GM23338 (cell line): ENCODE measurements at regions not wholly inside any gene's neighbourhood (a gene's known extent, or its start where the extent isn't known, plus 50 kb on each side); places are given as distances from the start of the nearest gene placed in this dataset.

Source experiments
- ATAC-seq: fragments of 200-7000 bp; cut with Tn5 transposase; 3 replicates; pipeline ENCODE4 v1.9.1; 2020
- DNase-seq: peaks from one replicate; pipeline ENCODE4 v3.0.0-alpha.2; 2015; ENCODE audit warnings: low spot score
- H2AFZ ChIP-seq: fragments of 200-600 bp; sonication (generic); 2 replicates; pipeline ENCODE4 v1.8.0; 2016; ENCODE audit warnings: antibody characterized with exemption, mild to moderate bottlenecking, moderate library complexity
- H3F3A ChIP-seq: fragments of 200-600 bp; sonication (generic); replicated peaks from 2 replicates; pipeline ENCODE4 v1.8.0; 2017; ENCODE audit warnings: antibody characterized with exemption, mixed run types, low read depth
- H3K27ac ChIP-seq: fragments of 200-600 bp; sonication (generic); 2 replicates; pipeline ENCODE4 v1.6.1; 2016; ENCODE audit warnings: low read depth
- H3K27me3 ChIP-seq: fragments of 200-600 bp; sonication (generic); 2 replicates; pipeline ENCODE4 v1.8.0; 2016; ENCODE audit warnings: mild to moderate bottlenecking, mixed run types, moderate library complexity; ENCODE audit not compliant: insufficient read depth
- H3K36me3 ChIP-seq: fragments of 200-600 bp; sonication (generic); 2 replicates; pipeline ENCODE4 v1.8.0; 2016; ENCODE audit warnings: mild to moderate bottlenecking; ENCODE audit not compliant: insufficient read depth
- H3K4me1 ChIP-seq: fragments of 200-600 bp; sonication (generic); 2 replicates; pipeline ENCODE4 v1.8.0; 2016; ENCODE audit warnings: mild to moderate bottlenecking, moderate library complexity; ENCODE audit not compliant: insufficient read depth
- H3K4me2 ChIP-seq: fragments of 200-600 bp; sonication (generic); 2 replicates; pipeline ENCODE4 v1.7.1; 2017; ENCODE audit warnings: mixed run types
- H3K4me3 ChIP-seq: fragments of 200-600 bp; sonication (generic); 2 replicates; pipeline ENCODE4 v1.6.1; 2016; ENCODE audit warnings: mixed run types
- H3K79me2 ChIP-seq: fragments of 200-600 bp; sonication (generic); replicated peaks from 2 replicates; pipeline ENCODE4 v1.8.0; 2017; ENCODE audit warnings: mild to moderate bottlenecking; ENCODE audit not compliant: insufficient read depth
- H3K9me2 ChIP-seq: fragments of 200-600 bp; sonication (generic); 2 replicates; pipeline ENCODE4 v1.8.0; 2017; ENCODE audit not compliant: insufficient read depth
- H4K20me1 ChIP-seq: fragments of 200-600 bp; sonication (generic); replicated peaks from 2 replicates; pipeline ENCODE4 v1.8.0; 2017; ENCODE audit warnings: mild to moderate bottlenecking; ENCODE audit not compliant: insufficient read depth
- H3K27ac Mint-ChIP-seq: 2 replicates; pipeline ENCODE4 v1.8.0; 2020; ENCODE audit warnings: inconsistent platforms, mild to moderate bottlenecking, moderate library complexity, mixed read lengths
- H3K27me3 Mint-ChIP-seq: 3 replicates; pipeline ENCODE4 v1.8.0; 2022; ENCODE audit warnings: low read depth, mild to moderate bottlenecking, moderate library complexity, mixed read lengths, inconsistent platforms; ENCODE audit not compliant: insufficient read depth, poor library complexity
- H3K36me3 Mint-ChIP-seq: 3 replicates; pipeline ENCODE4 v1.8.0; 2021; ENCODE audit warnings: low read depth, mild to moderate bottlenecking, inconsistent platforms, moderate library complexity, mixed read lengths
- H3K4me1 Mint-ChIP-seq: 3 replicates; pipeline ENCODE4 v1.8.0; 2020; ENCODE audit warnings: mild to moderate bottlenecking, inconsistent platforms, mixed read lengths
- H3K4me3 Mint-ChIP-seq: 3 replicates; pipeline ENCODE4 v1.8.0; 2021; ENCODE audit warnings: moderate library complexity, mild to moderate bottlenecking, inconsistent platforms, mixed read lengths
- H3K9me3 Mint-ChIP-seq: 3 replicates; pipeline ENCODE4 v1.8.0; 2020; ENCODE audit warnings: moderate library complexity, mild to moderate bottlenecking, inconsistent platforms, mixed read lengths
- EZH2 ChIP-seq: fragments of 200-600 bp; sonication (generic); IDR thresholded peaks from one replicate; pipeline ENCODE4 v1.8.0; 2017; ENCODE audit warnings: antibody characterized with exemption, mild to moderate bottlenecking, low read depth; ENCODE audit not compliant: unreplicated experiment
- EZH2phosphoT487 ChIP-seq: fragments of 200-600 bp; sonication (generic); IDR thresholded peaks from one replicate; pipeline ENCODE4 v1.8.1; 2018; ENCODE audit warnings: antibody characterized with exemption; ENCODE audit not compliant: unreplicated experiment
- JUNB ChIP-seq: IDR thresholded peaks from one replicate; pipeline ENCODE4 v1.6.1; 2016; ENCODE audit warnings: antibody characterized with exemption; ENCODE audit not compliant: unreplicated experiment
- POLR2AphosphoS5 ChIP-seq: IDR thresholded peaks from 2 replicates; pipeline ENCODE4 v1.6.1; 2016; ENCODE audit warnings: antibody characterized with exemption, low read depth
- ZNF114 ChIP-seq: fragments of 250-450 bp; sonication (Bioruptor Pico); IDR thresholded peaks from 2 replicates; pipeline ENCODE4 v1.5.0; 2020; ENCODE audit warnings: mild to moderate bottlenecking, moderate library complexity
- TF ChIP-seq, protein P1 (sequence below): fragments of 250-450 bp; sonication (Bioruptor Pico); IDR thresholded peaks from 2 replicates; pipeline ENCODE4 v1.5.0; 2020; ENCODE audit warnings: mild to moderate bottlenecking, moderate library complexity
- TF ChIP-seq, protein P2 (sequence below): IDR thresholded peaks from one replicate; pipeline ENCODE4 v1.6.1; 2018; ENCODE audit warnings: antibody characterized with exemption; ENCODE audit not compliant: unreplicated experiment
- TF ChIP-seq, protein P3 (sequence below), 2 experiments: fragments of 200-600 bp in 1 of 2; sonication (generic) in 1 of 2; conservative IDR thresholded peaks; 2 replicates each; pipeline versions ENCODE4 v1.5.1 to v1.6.1; 2016 to 2017; ENCODE audit warnings: antibody characterized with exemption in 2 of 2, low read depth in 2 of 2, mild to moderate bottlenecking in 2 of 2, moderate library complexity in 1 of 2
- TF ChIP-seq, protein P4 (sequence below): IDR thresholded peaks from 2 replicates; pipeline ENCODE4 v1.6.1; 2016; ENCODE audit warnings: antibody characterized with exemption

DNA sequence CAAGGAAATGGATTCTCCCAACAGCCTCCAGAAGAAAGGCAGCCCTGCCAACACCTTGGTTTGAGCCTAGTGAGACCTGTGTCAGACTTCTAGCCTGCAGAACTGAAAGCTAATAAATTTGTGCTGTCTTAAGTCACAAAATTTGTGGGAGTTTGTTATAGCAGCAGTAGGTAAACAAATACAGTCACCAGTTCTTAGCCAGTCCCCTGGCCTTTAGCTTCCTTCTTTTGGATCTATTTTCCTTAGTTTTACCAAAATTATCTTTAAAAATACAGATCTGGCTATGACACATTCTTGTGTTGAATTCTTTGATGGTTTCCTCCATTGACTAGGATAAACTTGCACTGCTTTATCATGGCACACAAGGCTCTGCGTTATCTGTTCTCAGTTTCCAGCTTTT, 697.9 kb upstream of the FANCL start:
- ATAC-seq: no peak
- no peaks in the 10 kb centered on the region for H3K27me3 Mint-ChIP-seq

DNA sequence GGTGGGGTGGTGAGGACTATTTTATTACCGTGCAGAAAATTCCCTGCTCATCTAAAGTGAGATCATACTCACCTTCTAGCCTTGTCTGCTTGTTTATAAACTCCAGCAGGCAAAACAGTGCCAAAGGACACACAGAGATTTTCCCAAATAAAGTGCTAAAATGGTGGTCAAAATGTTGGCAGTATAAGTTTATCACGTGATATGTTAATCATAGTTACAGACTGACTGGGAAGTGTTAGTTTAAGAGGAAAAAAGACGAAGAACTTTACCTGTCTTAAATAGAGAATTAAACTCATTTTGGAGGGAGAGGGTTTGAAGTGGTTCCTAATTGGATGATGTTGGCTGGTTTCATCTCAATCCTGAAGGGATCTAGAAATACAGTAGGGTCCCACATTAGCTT, 691.7 kb upstream of the FANCL start:
- H3K27ac Mint-ChIP-seq: no peak overlapping the region
- no peak for TF ChIP-seq EZH2phosphoT487
- no peak for TF ChIP-seq EZH2
- TF ChIP-seq POLR2AphosphoS5: no peak
- TF ChIP-seq, protein P1, sequence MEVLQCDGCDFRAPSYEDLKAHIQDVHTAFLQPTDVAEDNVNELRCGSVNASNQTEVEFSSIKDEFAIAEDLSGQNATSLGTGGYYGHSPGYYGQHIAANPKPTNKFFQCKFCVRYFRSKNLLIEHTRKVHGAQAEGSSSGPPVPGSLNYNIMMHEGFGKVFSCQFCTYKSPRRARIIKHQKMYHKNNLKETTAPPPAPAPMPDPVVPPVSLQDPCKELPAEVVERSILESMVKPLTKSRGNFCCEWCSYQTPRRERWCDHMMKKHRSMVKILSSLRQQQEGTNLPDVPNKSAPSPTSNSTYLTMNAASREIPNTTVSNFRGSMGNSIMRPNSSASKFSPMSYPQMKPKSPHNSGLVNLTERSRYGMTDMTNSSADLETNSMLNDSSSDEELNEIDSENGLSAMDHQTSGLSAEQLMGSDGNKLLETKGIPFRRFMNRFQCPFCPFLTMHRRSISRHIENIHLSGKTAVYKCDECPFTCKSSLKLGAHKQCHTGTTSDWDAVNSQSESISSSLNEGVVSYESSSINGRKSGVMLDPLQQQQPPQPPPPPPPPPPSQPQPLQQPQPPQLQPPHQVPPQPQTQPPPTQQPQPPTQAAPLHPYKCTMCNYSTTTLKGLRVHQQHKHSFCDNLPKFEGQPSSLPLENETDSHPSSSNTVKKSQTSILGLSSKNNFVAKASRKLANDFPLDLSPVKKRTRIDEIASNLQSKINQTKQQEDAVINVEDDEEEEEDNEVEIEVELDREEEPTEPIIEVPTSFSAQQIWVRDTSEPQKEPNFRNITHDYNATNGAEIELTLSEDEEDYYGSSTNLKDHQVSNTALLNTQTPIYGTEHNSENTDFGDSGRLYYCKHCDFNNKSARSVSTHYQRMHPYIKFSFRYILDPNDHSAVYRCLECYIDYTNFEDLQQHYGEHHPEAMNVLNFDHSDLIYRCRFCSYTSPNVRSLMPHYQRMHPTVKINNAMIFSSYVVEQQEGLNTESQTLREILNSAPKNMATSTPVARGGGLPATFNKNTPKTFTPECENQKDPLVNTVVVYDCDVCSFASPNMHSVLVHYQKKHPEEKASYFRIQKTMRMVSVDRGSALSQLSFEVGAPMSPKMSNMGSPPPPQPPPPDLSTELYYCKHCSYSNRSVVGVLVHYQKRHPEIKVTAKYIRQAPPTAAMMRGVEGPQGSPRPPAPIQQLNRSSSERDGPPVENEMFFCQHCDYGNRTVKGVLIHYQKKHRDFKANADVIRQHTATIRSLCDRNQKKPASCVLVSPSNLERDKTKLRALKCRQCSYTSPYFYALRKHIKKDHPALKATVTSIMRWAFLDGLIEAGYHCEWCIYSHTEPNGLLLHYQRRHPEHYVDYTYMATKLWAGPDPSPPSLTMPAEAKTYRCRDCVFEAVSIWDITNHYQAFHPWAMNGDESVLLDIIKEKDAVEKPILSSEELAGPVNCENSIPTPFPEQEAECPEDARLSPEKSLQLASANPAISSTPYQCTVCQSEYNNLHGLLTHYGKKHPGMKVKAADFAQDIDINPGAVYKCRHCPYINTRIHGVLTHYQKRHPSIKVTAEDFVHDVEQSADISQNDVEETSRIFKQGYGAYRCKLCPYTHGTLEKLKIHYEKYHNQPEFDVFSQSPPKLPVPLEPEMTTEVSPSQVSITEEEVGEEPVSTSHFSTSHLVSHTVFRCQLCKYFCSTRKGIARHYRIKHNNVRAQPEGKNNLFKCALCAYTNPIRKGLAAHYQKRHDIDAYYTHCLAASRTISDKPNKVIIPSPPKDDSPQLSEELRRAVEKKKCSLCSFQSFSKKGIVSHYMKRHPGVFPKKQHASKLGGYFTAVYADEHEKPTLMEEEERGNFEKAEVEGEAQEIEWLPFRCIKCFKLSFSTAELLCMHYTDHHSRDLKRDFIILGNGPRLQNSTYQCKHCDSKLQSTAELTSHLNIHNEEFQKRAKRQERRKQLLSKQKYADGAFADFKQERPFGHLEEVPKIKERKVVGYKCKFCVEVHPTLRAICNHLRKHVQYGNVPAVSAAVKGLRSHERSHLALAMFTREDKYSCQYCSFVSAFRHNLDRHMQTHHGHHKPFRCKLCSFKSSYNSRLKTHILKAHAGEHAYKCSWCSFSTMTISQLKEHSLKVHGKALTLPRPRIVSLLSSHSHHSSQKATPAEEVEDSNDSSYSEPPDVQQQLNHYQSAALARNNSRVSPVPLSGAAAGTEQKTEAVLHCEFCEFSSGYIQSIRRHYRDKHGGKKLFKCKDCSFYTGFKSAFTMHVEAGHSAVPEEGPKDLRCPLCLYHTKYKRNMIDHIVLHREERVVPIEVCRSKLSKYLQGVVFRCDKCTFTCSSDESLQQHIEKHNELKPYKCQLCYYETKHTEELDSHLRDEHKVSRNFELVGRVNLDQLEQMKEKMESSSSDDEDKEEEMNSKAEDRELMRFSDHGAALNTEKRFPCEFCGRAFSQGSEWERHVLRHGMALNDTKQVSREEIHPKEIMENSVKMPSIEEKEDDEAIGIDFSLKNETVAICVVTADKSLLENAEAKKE: no peak
- no peak for TF ChIP-seq ZNF114 (CRISPR knock-in tag)
- TF ChIP-seq, protein P2, sequence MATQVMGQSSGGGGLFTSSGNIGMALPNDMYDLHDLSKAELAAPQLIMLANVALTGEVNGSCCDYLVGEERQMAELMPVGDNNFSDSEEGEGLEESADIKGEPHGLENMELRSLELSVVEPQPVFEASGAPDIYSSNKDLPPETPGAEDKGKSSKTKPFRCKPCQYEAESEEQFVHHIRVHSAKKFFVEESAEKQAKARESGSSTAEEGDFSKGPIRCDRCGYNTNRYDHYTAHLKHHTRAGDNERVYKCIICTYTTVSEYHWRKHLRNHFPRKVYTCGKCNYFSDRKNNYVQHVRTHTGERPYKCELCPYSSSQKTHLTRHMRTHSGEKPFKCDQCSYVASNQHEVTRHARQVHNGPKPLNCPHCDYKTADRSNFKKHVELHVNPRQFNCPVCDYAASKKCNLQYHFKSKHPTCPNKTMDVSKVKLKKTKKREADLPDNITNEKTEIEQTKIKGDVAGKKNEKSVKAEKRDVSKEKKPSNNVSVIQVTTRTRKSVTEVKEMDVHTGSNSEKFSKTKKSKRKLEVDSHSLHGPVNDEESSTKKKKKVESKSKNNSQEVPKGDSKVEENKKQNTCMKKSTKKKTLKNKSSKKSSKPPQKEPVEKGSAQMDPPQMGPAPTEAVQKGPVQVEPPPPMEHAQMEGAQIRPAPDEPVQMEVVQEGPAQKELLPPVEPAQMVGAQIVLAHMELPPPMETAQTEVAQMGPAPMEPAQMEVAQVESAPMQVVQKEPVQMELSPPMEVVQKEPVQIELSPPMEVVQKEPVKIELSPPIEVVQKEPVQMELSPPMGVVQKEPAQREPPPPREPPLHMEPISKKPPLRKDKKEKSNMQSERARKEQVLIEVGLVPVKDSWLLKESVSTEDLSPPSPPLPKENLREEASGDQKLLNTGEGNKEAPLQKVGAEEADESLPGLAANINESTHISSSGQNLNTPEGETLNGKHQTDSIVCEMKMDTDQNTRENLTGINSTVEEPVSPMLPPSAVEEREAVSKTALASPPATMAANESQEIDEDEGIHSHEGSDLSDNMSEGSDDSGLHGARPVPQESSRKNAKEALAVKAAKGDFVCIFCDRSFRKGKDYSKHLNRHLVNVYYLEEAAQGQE: no peak
- TF ChIP-seq, protein P3, sequence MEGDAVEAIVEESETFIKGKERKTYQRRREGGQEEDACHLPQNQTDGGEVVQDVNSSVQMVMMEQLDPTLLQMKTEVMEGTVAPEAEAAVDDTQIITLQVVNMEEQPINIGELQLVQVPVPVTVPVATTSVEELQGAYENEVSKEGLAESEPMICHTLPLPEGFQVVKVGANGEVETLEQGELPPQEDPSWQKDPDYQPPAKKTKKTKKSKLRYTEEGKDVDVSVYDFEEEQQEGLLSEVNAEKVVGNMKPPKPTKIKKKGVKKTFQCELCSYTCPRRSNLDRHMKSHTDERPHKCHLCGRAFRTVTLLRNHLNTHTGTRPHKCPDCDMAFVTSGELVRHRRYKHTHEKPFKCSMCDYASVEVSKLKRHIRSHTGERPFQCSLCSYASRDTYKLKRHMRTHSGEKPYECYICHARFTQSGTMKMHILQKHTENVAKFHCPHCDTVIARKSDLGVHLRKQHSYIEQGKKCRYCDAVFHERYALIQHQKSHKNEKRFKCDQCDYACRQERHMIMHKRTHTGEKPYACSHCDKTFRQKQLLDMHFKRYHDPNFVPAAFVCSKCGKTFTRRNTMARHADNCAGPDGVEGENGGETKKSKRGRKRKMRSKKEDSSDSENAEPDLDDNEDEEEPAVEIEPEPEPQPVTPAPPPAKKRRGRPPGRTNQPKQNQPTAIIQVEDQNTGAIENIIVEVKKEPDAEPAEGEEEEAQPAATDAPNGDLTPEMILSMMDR (conservative IDR thresholded peaks at IDR 0.05; ENCODE audit: low read depth in 2 of 2): no peak
- no peak for TF ChIP-seq JUNB

More for the DNA sequence above, 697.9 kb upstream of the FANCL start:
- Histone ChIP-seq H3K4me1 (peaks cover 6% of the 10 kb centered on the region; the same call in 1 of the 2 replicates), H3K79me2 (no peaks in the 10 kb centered on the region), H3K9me2 (0 out of 2 replicates have a peak, but pooled peaks cover 3% of the 10 kb centered on the region), H3K27me3 (no peaks in the 10 kb centered on the region), H3K4me3 (no peak overlapping the region), H3K27ac (no peak overlapping the region), H2AFZ (no peak overlapping the region), H3K4me2 (no peak overlapping the region), H4K20me1 (no peaks in the 10 kb centered on the region), H3F3A (no peaks in the 10 kb centered on the region), H3K36me3 (no peaks in the 10 kb centered on the region)
- DNase-seq: no peak
- Mint-ChIP-seq H3K4me3 (no peak overlapping the region), H3K9me3 (peaks cover 24% of the 10 kb centered on the region), H3K36me3 (peaks cover 25% of the 10 kb centered on the region), H3K27ac (no peak overlapping the region), H3K4me1 (peaks cover 9% of the 10 kb centered on the region; the same call in 2 of the 3 replicates)
- TF ChIP-seq, protein P4, sequence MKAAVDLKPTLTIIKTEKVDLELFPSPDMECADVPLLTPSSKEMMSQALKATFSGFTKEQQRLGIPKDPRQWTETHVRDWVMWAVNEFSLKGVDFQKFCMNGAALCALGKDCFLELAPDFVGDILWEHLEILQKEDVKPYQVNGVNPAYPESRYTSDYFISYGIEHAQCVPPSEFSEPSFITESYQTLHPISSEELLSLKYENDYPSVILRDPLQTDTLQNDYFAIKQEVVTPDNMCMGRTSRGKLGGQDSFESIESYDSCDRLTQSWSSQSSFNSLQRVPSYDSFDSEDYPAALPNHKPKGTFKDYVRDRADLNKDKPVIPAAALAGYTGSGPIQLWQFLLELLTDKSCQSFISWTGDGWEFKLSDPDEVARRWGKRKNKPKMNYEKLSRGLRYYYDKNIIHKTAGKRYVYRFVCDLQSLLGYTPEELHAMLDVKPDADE: no peak

More for the DNA sequence above, 691.7 kb upstream of the FANCL start:
- ATAC-seq (no peak), DNase-seq (no peak)
- no peaks in the 10 kb centered on the region for H3K79me2 ChIP-seq
- peaks cover 42% of the 10 kb centered on the region for H3K4me1 Mint-ChIP-seq
- no peaks in the 10 kb centered on the region for H3K9me3 Mint-ChIP-seq
- H3K4me1 ChIP-seq: peaks cover 45% of the 10 kb centered on the region
- H3K36me3 ChIP-seq: no peaks in the 10 kb centered on the region
- no peaks in the 10 kb centered on the region for H3K9me2 ChIP-seq
- no peaks in the 10 kb centered on the region for H3F3A ChIP-seq
- H3K4me2 ChIP-seq: no peak overlapping the region
- no peak overlapping the region for H3K27ac ChIP-seq
- H3K4me3 Mint-ChIP-seq: no peak overlapping the region
- no peaks in the 10 kb centered on the region for H3K27me3 Mint-ChIP-seq
- H4K20me1 ChIP-seq: no peaks in the 10 kb centered on the region
- H3K36me3 Mint-ChIP-seq: no peaks in the 10 kb centered on the region
- no peak overlapping the region for H3K4me3 ChIP-seq
- H3K27me3 ChIP-seq: no peaks in the 10 kb centered on the region
- H2AFZ ChIP-seq: no peak overlapping the region
